Muscle layer of duodenum (tissue), 2 donors: ENCODE measurements at regions not wholly inside any gene's neighbourhood (a gene's known extent, or its start where the extent isn't known, plus 50 kb on each side); places are given as distances from the start of the nearest gene placed in this dataset.
"Not testable (repeated sequence)": the region's sequence is repeated elsewhere in the genome, so short reads cannot be mapped to it uniquely, and the experiment has no call there.

Experiments used
- H3K27ac ChIP-seq: one replicate; pipeline ENCODE4 v1.7.0; 2013; ENCODE audit warnings: mild to moderate bottlenecking, low read length
- H3K27me3 ChIP-seq: one replicate; pipeline ENCODE4 v1.7.0; 2013; ENCODE audit warnings: low read depth, mild to moderate bottlenecking, control low read depth, low read length
- H3K36me3 ChIP-seq, 2 donors: one replicate each; pipeline ENCODE4 v1.7.0; 2013; ENCODE audit warnings: low read length in 2 of 2, control low read depth in 1 of 2, mild to moderate bottlenecking in 1 of 2; ENCODE audit not compliant: insufficient read depth in 2 of 2, control insufficient read depth in 1 of 2
- H3K4me1 ChIP-seq, 2 donors: one replicate each; pipeline ENCODE4 v1.7.0; 2013; ENCODE audit warnings: low read length in 2 of 2, mild to moderate bottlenecking in 2 of 2, control low read depth in 1 of 2, moderate library complexity in 1 of 2; ENCODE audit not compliant: insufficient read depth in 2 of 2, control insufficient read depth in 1 of 2
- H3K4me3 ChIP-seq, 2 donors: one replicate each; pipeline ENCODE4 v1.7.0; 2013; ENCODE audit warnings: low read length in 2 of 2, low read depth in 1 of 2, mild to moderate bottlenecking in 1 of 2
- H3K9me3 ChIP-seq, 2 donors: one replicate each; pipeline ENCODE4 v1.7.0; 2013; ENCODE audit warnings: low read length in 2 of 2, control low read depth in 1 of 2, mild to moderate bottlenecking in 1 of 2; ENCODE audit not compliant: control insufficient read depth in 1 of 2
- donor health status: healthy.

DNA sequence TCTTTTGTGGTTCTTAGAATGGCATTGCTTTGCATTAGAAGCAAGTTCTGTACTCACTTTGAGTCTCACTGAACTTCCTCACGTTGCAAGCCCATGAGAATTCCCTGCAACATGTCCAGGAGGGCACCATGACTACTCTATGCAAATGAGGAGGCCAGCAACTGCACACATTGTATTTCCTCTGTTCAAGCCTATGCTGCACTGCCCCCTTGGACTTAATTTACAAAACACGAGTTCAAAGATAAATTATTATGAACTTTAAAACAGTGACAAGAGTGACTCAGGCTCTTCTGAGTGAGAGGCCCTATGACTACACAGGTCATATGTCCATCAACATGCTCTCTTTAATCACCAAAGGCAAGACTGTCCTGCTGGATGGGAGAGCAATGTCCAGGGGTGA is 484.2 kb upstream of the ATP11B start:
- no peaks in the 10 kb centered on the region for H3K27me3 ChIP-seq
- no peaks in the 10 kb centered on the region for H3K36me3 ChIP-seq
- H3K4me1 ChIP-seq = no peaks in the 10 kb centered on the region
- H3K4me3 ChIP-seq = no peak overlapping the region
- no peaks in the 10 kb centered on the region for H3K9me3 ChIP-seq
- H3K27ac ChIP-seq = no peak overlapping the region

DNA sequence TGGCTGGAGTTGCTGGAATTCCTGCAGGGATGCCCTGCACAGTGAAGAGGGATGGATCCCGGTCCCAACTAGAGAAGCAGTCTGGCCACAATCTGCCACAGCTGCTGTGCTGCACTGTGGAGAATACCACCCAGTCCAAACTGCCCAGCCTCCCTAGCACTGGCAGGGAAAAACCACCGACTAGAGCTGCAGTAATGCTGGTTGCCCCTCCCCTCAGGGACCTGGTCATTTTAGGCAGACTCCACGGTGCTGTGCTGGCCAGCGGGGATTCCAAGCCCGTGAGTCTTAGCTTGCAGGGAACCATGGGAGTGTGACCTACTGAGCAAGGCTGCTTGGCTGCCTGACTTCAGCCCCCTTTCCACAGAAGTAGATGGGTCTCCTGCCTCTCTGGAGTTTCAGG is 478.0 kb upstream of the ATP11B start:
- Histone ChIP-seq H3K4me3 (no peak overlapping the region), H3K9me3 (peaks cover 7 to 17% of the 10 kb centered on the region in 2 donors), H3K27me3 (no peaks in the 10 kb centered on the region), H3K27ac (no peak overlapping the region), H3K36me3 (no peaks in the 10 kb centered on the region), H3K4me1 (no peaks in the 10 kb centered on the region)

DNA sequence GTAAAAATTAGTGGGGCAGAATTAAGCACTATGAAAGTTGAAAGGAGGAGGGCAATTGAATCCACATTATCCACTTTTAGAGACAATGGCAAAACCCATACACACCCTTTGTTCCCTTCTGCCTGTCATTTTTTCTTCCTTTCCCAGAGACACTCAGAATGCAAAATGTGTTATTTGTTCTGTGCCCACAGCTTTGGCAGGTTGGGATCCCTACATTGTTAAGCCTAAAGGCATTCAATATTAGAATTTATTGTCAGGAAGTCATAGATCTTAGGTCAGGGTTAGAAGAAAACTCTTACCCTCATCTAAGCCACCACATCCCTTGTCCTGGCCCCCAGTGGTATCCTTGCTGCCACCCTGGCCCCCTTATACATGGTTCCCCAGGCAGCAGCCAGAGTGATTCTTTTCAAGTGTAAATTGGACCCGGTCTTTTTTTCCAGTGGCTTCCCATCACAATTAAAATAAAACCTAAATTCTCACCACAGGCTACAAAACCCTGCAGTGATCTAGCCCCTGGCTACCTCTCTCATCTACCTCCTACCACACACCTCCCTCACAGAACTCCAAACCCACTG is 470.1 kb upstream of the ATP11B start:
- Histone ChIP-seq H3K9me3 (peaks cover 9 to 12% of the 10 kb centered on the region in 2 donors), H3K27ac (no peak overlapping the region), H3K4me1 (no peaks in the 10 kb centered on the region), H3K36me3 (no peaks in the 10 kb centered on the region), H3K4me3 (no peak overlapping the region), H3K27me3 (no peaks in the 10 kb centered on the region)

DNA sequence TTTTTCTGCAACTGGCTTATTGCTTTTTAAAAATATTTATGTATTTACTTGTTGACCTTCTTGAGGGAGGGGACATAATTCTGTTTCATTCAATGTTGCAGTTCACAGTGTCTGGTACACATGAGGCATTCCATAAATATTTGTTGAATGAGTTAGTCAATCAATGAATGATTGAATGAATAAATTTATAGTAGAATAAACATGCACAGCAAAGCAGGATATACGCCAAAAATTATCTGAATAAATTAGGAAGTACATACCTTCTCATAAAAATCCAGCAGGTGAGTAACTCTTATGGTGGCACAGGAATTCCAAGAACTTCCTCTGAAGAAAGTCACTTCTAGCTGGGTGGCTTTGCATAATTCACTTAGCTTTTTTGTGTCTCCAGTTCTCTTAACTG is 469.4 kb upstream of the ATP11B start:
- Histone ChIP-seq H3K36me3 (no peaks in the 10 kb centered on the region), H3K9me3 (peaks cover 9 to 12% of the 10 kb centered on the region in 2 donors), H3K4me3 (no peak overlapping the region), H3K4me1 (no peaks in the 10 kb centered on the region), H3K27me3 (no peaks in the 10 kb centered on the region), H3K27ac (no peak overlapping the region)

DNA sequence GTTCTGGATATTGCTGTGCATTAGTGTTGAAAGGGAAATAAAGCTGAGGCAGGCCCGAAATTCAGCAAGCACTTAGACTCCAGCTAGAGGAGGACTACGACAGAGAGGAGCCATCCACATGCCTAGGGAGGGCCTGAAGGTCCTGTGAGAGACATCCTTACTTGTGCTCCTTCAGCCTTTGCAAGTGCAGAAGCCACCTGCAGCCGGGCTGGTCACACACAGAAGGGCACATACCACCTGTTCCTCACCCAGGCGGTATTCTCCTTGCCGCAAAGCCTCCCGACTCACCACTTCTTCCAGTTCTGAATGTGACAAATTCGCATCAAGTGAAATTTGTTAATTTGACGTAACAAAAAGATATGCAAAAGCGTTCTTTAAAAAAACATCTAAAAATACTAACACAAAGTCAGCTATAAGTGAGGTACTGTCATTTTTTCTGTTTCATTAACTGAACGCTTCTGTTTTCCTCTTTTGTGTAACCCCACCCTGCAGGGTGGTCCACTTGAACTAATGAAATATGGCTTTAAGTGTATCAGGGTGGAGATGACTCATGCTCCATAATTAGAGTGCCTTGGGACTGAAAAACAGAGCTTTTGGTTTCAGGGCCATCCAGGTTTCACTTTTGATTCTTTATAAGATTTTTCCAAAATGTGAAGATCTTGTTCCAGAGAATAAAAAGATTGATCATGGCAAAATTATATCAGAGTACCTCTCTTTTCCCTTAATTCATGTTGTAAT is 467.9 kb upstream of the ATP11B start:
- Histone ChIP-seq H3K36me3 (no peaks in the 10 kb centered on the region), H3K27ac (no peak overlapping the region), H3K4me1 (no peaks in the 10 kb centered on the region), H3K27me3 (no peaks in the 10 kb centered on the region), H3K9me3 (peaks cover under 1 to 4% of the 10 kb centered on the region in 2 donors), H3K4me3 (no peak overlapping the region)

DNA sequence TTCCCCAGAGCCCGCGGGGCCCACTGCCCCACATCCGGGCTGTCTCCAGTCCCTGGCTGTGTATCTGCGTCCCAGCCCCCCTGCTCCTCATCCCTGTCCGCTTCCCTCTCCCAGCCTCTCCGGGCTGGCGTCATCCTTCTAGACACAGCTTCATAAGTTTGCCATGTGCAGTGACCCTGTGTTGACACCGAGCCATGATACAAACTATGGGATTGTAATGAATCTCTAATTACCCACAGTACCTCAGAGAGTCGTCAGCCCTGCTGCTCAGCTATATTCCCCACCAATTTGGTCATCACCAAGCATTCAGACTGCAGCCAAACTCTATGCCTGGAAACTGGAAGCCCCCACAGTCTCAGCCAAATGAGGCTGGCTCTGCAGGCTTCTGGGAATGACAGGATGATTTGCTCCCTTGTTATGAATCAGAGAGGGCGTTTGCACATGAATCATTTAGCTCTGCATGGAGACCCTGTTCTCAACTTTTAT is 466.1 kb upstream of the ATP11B start:
- no peaks in the 10 kb centered on the region for H3K27me3 ChIP-seq
- no peak overlapping the region for H3K27ac ChIP-seq
- H3K9me3 ChIP-seq = no peaks in the 10 kb centered on the region
- no peak overlapping the region for H3K4me3 ChIP-seq
- no peaks in the 10 kb centered on the region for H3K4me1 ChIP-seq
- no peaks in the 10 kb centered on the region for H3K36me3 ChIP-seq

DNA sequence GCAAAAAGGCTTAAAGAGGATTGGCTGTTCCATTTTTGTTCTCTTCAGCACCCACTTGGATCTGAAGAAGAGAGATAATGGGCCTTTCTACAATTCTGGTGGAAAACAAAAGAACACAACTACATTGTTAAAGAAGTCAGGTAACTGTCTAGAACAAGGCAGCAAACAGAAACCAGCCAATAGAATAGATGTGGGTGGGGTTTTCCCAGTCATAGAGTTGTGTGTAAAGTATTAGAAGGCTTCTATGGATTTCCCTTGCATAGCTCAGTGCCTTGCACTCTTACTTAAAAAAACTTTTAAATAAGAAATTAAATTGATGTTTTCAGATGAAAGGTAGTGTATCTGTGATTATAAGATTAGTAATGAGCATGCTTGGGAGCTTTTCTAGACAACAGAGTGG is 462.7 kb upstream of the ATP11B start:
- Histone ChIP-seq H3K36me3 (no peaks in the 10 kb centered on the region), H3K4me1 (no peaks in the 10 kb centered on the region), H3K27ac (no peak overlapping the region), H3K4me3 (no peak overlapping the region), H3K27me3 (no peaks in the 10 kb centered on the region), H3K9me3 (peaks cover 0 to 2% of the 10 kb centered on the region in 2 donors)

DNA sequence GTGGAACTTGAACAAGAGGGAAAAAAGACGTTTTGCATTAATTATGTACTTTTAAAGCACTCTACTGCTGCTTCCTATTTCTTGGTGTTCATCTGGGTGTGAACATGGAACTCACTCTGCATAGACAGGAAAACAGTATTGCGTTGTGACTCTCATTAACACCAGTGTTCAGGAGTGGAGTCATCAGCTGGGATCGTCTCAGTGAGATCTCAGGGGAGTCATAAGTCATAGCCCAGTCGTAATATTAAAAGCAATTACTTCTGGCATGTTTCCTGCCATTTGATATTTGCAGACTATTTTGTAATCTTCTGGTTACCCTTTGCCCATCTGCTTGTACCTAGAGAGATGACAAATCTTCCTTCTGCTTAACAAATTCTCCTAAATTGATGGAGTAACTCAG is 462.0 kb upstream of the ATP11B start:
- peaks cover 0 to 2% of the 10 kb centered on the region in 2 donors for H3K9me3 ChIP-seq
- H3K36me3 ChIP-seq = no peaks in the 10 kb centered on the region
- H3K4me1 ChIP-seq = no peaks in the 10 kb centered on the region
- H3K4me3 ChIP-seq = no peak overlapping the region
- H3K27me3 ChIP-seq = no peaks in the 10 kb centered on the region
- H3K27ac ChIP-seq = no peak overlapping the region

DNA sequence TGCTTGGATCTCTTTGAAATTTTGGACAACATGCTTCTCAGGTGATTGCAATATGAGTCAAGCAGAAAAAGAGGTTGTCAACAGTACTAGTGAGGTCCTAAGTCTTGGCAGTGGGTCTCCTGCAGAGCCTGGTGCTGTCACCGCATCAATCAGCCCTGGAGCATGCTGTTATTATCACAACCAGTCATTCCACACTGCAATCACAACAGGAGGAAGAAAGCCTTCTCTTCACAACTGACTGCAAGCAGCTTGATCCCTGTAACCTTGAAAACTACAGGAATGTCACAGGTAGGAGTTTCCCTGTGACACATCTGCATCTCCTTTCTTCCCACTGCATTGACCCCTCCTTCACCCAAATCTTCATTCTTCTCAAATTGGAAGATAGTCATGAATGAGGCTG is 451.1 kb upstream of the ATP11B start:
- H3K36me3 ChIP-seq = no peaks in the 10 kb centered on the region
- no peak overlapping the region for H3K27ac ChIP-seq
- H3K27me3 ChIP-seq = no peaks in the 10 kb centered on the region
- no peak overlapping the region for H3K4me3 ChIP-seq
- H3K9me3 ChIP-seq = no peaks in the 10 kb centered on the region
- no peaks in the 10 kb centered on the region for H3K4me1 ChIP-seq

DNA sequence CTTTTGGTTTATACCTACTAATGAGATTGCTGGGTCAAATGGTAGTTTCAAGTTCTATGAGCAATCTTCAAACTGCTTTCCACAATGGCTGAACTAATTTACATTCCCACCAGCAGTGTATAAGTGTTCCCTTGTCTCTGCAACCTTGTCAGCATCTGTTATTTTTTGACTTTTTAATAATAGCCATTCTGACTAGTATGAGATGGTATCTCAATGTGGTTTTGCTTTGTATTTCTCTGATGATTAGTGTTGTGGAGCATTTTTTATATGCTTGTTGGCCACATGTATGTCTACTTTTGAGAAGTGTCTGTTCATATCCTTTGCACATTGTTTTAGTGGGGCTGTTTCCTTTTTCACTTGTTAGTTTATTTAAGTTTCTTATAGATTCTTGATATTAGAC is 449.3 kb upstream of the ATP11B start:
- not testable (repeated sequence) for H3K27ac ChIP-seq, H3K4me3 ChIP-seq, H3K36me3 ChIP-seq, H3K9me3 ChIP-seq, H3K27me3 ChIP-seq, H3K4me1 ChIP-seq

DNA sequence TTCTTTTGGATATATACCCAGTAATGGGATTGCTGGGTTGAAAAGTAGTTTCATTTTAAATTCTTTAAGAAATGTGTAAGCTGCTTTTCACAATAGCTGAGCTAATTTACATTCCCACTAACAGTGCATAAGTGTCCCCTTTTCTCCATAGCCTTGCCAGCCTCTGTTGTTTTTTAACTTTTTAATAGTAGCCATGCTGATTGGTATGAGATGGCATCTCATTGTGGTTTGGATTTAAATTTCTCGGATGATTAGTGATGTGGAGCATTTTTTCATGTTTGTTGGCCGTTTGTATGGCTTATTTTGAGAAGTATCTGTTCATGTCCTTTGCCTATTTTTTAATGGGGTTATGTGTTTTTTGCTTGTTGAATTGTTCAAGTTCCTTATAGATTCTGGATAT is 444.3 kb upstream of the ATP11B start:
- Histone ChIP-seq H3K27me3 (no peaks in the 10 kb centered on the region), H3K36me3 (no peaks in the 10 kb centered on the region), H3K27ac (no peak overlapping the region), H3K9me3 (no peaks in the 10 kb centered on the region), H3K4me3 (no peak overlapping the region), H3K4me1 (no peaks in the 10 kb centered on the region)
